Chondrocyte (in vitro differentiated cells): ENCODE measurements at regions not wholly inside any gene's neighbourhood (a gene's known extent, or its start where the extent isn't known, plus 50 kb on each side); places are given as distances from the start of the nearest gene placed in this dataset.

Experiments
- DNase-seq: peaks from one replicate; pipeline ENCODE4 v3.0.0; 2021; ENCODE audit warnings: mixed read lengths, low spot score
- H3K27ac Mint-ChIP-seq: one replicate; pipeline ENCODE4 v1.8.0; 2021; ENCODE audit warnings: mild to moderate bottlenecking, moderate library complexity, mixed read lengths; ENCODE audit not compliant: unreplicated experiment
- H3K27me3 Mint-ChIP-seq: 2 replicates; pipeline ENCODE4 v1.8.0; 2021; ENCODE audit warnings: low read depth, mixed read lengths
- H3K36me3 Mint-ChIP-seq: 2 replicates; pipeline ENCODE4 v1.8.0; 2021; ENCODE audit warnings: low read depth, mixed read lengths
- H3K4me1 Mint-ChIP-seq: 2 replicates; pipeline ENCODE4 v1.8.0; 2021; ENCODE audit warnings: low read depth, mild to moderate bottlenecking, mixed read lengths
- H3K4me3 Mint-ChIP-seq: one replicate; pipeline ENCODE4 v1.8.0; 2021; ENCODE audit warnings: mild to moderate bottlenecking, moderate library complexity, mixed read lengths; ENCODE audit not compliant: unreplicated experiment
- H3K9me3 Mint-ChIP-seq: 2 replicates; pipeline ENCODE4 v1.8.0; 2021; ENCODE audit warnings: low read depth, mixed read lengths
- CTCF ChIP-seq: fragments of 200-600 bp; sonication (generic); IDR thresholded peaks from 2 replicates; pipeline ENCODE4 v1.5.0; 2021; ENCODE audit warnings: antibody characterized with exemption, mild to moderate bottlenecking, moderate library complexity

GRCh38 chr2:109694190-109694589, 80.0 kb downstream of the SOWAHC start:
- TF ChIP-seq CTCF: no peak

GRCh38 chr2:109695290-109695689, 81.1 kb downstream of the SOWAHC start:
- no peak for DNase-seq
- H3K9me3 Mint-ChIP-seq: peaks cover 2% of the 10 kb centered on the region
- no peaks in the 10 kb centered on the region for H3K27me3 Mint-ChIP-seq
- no peak overlapping the region for H3K4me3 Mint-ChIP-seq
- H3K36me3 Mint-ChIP-seq: peaks cover 2% of the 10 kb centered on the region
- TF ChIP-seq CTCF: no peak
- peaks cover 39% of the 10 kb centered on the region for H3K4me1 Mint-ChIP-seq
- no peak overlapping the region for H3K27ac Mint-ChIP-seq

More at GRCh38 chr2:109694190-109694589, 80.0 kb downstream of the SOWAHC start:
- H3K27me3 Mint-ChIP-seq: no peaks in the 10 kb centered on the region
- H3K27ac Mint-ChIP-seq: no peak overlapping the region
- H3K4me3 Mint-ChIP-seq: no peak overlapping the region
- no peak for DNase-seq
- H3K9me3 Mint-ChIP-seq: peaks cover 2% of the 10 kb centered on the region
- H3K4me1 Mint-ChIP-seq: peaks cover 28% of the 10 kb centered on the region
- peaks cover 2% of the 10 kb centered on the region for H3K36me3 Mint-ChIP-seq

DNA sequence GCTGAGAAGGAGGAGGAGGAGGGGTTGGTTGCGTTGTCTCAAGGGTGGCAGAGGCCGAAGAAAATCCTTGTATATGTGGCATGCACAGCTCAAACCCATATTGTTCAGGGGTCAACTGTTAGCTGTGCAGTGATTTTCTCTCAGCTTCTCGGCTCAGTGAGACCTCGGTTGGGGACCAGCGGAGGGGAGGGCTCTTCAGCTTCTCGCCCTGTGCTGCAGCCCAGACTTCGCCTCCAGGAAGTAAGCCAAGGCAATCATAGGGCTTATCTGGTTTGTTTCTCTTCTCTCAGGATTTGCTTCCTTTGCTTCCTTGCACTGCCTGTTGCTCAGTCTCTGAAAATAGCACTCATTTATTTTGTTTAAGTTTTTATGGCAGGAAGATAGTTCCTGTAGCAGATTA, 85.5 kb downstream of the SOWAHC start:
- H3K4me1 Mint-ChIP-seq: peaks cover 27% of the 10 kb centered on the region
- peaks cover 2% of the 10 kb centered on the region for H3K36me3 Mint-ChIP-seq
- no peaks in the 10 kb centered on the region for H3K27me3 Mint-ChIP-seq
- H3K9me3 Mint-ChIP-seq: peaks cover 2% of the 10 kb centered on the region
- DNase-seq: no peak
- H3K4me3 Mint-ChIP-seq: no peak overlapping the region
- TF ChIP-seq CTCF: no peak
- H3K27ac Mint-ChIP-seq: no peak overlapping the region

- Mint-ChIP-seq H3K9me3 (peaks cover 2% of the 10 kb centered on the region), H3K27ac (no peak overlapping the region), H3K4me1 (peaks cover 27% of the 10 kb centered on the region), H3K27me3 (no peaks in the 10 kb centered on the region), H3K36me3 (peaks cover 2% of the 10 kb centered on the region), H3K4me3 (no peak overlapping the region)
- no peak for TF ChIP-seq CTCF
- no peak for DNase-seq
These were observed 86.6 kb downstream of the SOWAHC start for GRCh38 chr2:109700680-109701274.

DNA sequence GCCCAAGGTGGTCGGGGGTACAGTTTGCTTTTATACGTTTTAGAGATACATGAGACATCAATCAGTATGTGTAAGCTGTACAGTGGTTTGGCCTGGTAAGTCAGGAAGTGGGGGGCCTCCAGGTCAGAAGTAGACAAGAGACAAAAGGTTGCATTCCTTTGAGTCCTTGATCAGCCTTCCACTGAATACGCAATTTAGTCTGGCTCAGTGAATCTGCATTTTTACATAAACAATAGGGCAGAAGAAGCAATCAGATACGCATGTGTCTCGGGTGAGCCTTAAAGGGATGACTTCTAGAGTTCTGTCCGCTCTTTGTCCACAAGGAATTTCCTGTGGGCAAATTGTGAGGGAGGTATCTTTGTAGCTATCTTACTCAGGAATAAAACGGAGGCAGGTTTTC, 87.2 kb downstream of the SOWAHC start:
- Mint-ChIP-seq H3K27me3 (no peaks in the 10 kb centered on the region), H3K4me1 (peaks cover 27% of the 10 kb centered on the region), H3K27ac (no peak overlapping the region), H3K36me3 (peaks cover 2% of the 10 kb centered on the region), H3K9me3 (peaks cover 2% of the 10 kb centered on the region), H3K4me3 (no peak overlapping the region)
- no peak for DNase-seq
- no peak for TF ChIP-seq CTCF
